GM10266 (cell line): ENCODE measurements at regions not wholly inside any gene's neighbourhood (a gene's known extent, or its start where the extent isn't known, plus 50 kb on each side); places are given as distances from the start of the nearest gene placed in this dataset.

ENCODE experiments used
- DNase-seq: peaks from one replicate; pipeline ENCODE4 v3.0.0; 2012; ENCODE audit errors: extremely low spot score
- CTCF ChIP-seq: IDR thresholded peaks from 2 replicates; pipeline ENCODE4 v1.5.1; 2012; ENCODE audit warnings: mild to moderate bottlenecking, low read depth; ENCODE audit not compliant: control insufficient read depth, insufficient read depth; ENCODE audit errors: missing control alignments

- DNase-seq: no peak
- TF ChIP-seq CTCF: no peak
These were observed 200.9 kb upstream of the TRPM3 start for GRCh38 chr9:71322311-71322710.

- DNase-seq: no peak
- no peak for TF ChIP-seq CTCF
These were observed 187.0 kb upstream of the TRPM3 start for GRCh38 chr9:71308454-71308853.

- peak; percentile 12 for DNase-seq
- TF ChIP-seq CTCF: no peak
These were observed 184.7 kb upstream of the TRPM3 start for GRCh38 chr9:71306134-71306533.

- no peak for DNase-seq
- TF ChIP-seq CTCF: no peak
These were observed 181.9 kb upstream of the TRPM3 start for GRCh38 chr9:71303351-71303750.

- DNase-seq: peak; percentile 8
- TF ChIP-seq CTCF: no peak
These were observed 181.4 kb upstream of the TRPM3 start for GRCh38 chr9:71302776-71303175.

- no peak for DNase-seq
- TF ChIP-seq CTCF: no peak
These were observed 174.5 kb upstream of the TRPM3 start for GRCh38 chr9:71295928-71296327.

GRCh38 chr9:71286146-71286545, 164.7 kb upstream of the TRPM3 start:
- no peak for DNase-seq
- no peak for TF ChIP-seq CTCF
